COR-L47 (cell line): ENCODE measurements at regions not wholly inside any gene's neighbourhood (a gene's known extent, or its start where the extent isn't known, plus 50 kb on each side); places are given as distances from the start of the nearest gene placed in this dataset.
"Not testable (repeated sequence)": the region's sequence is repeated elsewhere in the genome, so short reads cannot be mapped to it uniquely, and the experiment has no call there.

Experiments used
- DNase-seq: peaks from one replicate; lab custom pipeline; 2025; lab: John Stamatoyannopoulos, UW

DNA sequence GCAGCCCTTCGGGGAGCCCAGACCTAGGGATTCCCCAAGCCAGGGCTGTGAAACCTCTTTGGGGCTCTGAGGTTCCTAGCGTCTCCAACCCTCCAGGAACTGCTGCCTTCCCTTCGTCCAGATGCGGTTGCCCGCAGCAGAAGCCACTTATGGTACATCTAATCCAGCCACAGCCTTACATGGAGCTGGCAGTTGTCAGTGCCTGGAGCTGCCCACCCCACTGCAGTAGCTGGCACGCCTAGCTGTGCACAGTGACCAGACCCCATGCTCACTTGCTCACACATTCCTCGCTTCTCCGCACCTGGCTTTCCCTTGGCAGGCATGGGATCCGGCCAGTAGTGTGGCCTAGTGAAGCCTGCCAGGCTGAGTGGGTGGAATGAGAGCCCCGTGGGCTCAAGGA, 547.6 kb downstream of the TBC1D32 start:
- no peak for DNase-seq

DNA sequence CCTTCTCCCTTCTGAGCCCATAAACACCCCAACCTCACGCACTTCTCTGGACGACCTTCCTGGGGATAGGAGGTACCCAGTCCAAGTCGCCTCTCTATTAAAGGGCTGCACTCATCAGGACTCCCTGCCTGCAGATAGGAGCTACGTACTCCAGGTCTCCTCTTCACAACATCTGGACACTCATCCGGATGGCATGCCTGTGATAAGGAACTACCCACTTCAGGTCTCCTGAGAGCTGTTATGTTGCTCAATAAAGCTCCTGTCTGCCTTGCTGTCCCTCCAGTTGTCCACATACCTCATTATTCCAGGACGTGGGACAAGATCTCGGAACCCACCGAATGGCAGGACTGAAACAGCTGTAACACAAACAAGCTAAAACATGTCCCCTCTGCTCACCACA, 548.0 kb downstream of the TBC1D32 start:
- DNase-seq, result no peak

DNA sequence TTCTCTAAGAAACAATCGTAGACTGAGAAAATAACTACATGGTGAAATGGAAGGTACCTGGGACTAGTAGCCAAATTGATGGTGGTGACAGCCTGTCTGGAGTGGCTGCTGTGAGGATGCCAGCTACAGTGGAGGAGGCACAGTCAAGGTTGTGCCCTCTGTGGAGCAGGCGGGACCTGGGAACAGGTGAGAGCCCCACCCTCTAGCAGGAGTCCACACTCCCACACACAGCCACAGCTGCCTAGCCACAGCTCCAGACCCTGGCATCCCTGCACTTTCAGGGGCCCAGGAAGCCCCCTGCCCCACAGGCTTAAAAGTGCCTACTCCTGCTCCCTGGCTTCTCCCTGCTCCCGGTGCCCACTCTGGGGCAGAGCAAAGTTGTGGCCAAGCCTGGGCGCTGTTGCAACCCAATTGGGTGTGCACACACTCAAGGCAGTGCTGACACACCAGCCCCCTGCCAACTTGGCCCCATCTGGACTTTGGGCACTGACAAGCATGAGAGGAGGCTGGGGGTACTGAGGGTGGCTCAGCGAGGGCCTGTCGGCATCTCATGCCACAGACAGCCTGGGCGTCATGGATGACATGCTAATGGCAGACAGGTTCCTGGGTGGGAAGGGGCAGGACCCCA, 548.7 kb downstream of the TBC1D32 start:
- no peak for DNase-seq

DNA sequence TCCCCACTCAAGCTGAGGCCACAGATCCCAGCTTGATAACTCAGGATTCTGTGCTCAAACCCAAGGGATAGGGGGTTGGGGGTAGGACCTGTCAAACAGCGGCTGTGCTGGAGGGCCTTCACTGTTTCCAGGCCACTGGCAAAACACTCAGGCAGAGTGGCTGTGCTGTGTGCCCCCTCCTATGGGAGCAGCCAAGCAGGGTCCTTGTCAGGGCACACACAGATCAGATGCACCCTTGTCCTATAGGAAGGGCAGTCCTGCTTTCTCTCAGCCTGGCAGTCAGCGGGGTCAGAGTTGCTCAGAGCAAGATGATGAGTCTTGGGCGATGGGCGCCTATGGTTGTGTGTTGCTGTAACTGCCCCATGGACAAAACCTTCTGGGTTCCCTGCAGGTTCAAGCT, 554.8 kb downstream of the TBC1D32 start:
- no peak for DNase-seq

DNA sequence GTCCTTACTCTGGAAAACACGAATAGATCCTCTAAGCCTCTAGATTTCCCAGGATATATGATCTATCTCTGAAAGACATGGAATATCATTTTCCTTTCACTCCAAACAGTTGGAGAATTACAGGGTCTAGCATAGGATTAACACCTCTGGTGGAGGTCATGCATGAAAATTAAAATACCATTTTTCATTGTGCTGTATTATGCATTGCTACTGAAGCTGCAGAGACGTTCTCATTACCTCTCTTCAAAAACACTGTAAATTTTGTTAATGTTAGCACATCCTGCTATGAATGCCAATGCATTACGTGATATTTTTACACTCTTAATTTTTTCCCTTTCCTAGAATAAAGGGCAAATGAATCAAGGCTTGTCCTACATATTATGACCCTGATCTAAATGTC, 558.6 kb downstream of the TBC1D32 start:
- DNase-seq, result no peak

DNA sequence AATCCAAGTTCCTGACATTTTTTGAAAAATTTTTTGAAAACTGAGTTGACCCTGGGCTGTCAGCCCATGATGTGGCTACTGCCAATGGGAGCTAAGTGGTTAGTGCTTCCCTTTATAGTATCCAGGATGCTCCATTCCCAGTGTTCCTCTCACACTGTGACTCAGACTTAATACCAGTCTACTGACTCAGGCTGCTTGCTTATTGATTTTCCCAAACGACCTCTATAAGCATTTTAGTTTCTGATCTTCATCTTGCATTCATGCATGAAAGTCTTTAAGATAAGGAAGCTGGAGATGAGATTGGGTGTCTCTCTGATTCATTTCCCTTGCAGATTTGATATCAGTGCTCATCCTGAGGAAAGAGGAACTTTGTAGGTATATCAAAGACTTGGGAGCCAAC, 560.0 kb downstream of the TBC1D32 start:
- DNase-seq, result no peak

DNA sequence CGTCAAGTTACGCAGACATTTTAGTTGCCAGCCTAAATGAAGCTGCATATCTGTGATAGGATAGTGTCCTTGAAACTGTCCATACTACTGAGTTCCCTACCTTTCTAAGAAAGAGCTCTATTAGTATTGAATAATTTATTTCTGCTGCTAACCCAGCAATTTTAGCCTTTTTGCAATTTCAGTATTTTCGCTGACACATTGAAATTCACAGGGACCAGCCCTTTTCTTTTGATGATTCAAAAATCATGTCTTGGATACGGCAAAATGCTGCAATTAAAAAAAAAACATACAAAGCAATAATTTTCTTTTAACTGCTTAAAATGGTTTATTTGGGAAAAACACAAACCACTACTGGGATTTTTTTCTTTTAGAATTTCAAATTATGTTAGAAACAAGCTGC, 563.3 kb downstream of the TBC1D32 start:
- no peak for DNase-seq

DNA sequence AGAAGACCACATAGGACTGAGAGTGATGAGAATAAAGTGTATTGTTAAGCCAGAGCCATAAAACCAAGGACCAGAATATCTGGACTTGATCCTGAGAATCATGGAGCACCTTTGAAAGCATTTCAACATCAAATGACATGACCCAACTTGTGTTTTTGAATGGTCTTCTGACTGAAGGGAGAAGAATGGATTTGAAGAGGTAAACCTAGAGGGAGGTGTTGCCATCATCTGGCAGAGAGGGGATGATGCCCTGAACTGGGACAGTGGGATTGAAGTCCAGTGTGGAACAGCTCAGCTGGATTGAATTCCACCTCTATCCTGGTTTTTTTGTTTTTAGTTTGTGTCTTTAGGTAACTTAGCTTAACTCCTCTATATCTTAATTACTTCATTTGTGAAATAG, 570.0 kb downstream of the TBC1D32 start:
- DNase-seq, result no peak

DNA sequence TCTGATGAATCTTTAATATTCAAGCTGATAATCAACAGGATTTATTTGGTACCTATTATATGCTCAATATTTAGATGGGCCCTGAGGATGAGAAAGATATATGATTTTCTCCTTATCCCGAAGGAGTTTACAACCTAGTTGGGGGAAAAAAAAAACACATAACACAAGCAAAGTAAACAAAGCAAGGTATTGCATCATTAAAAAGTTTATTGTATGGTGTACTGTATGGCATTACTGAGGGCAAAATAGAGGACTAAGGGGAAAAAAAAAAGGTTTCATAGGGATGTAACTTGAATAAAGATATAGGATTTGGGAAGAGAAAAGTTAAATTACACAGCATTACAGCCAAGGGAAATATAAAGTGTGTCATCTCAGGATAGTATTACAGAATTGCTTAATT, 574.7 kb downstream of the TBC1D32 start:
- DNase-seq, result no peak

DNA sequence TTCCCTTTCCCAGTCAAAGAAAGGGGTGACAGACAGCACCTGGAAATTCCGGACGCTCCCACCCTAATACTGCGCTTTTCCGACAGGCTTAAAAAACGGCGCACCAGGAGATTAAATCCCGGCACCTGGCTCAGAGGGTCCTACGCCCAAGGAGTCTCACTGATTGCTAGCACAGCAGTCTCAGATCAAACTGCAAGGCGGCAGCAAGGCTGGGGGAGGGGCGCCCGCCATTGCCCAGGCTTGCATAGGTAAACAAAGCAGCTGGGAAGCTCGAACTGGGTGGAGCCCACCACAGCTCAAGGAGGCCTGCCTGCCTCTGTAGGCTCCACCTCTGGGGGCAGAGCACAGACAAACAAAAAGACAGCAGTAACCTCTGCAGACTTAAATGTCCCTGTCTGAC, 585.7 kb downstream of the TBC1D32 start:
- not testable (repeated sequence) for DNase-seq

DNA sequence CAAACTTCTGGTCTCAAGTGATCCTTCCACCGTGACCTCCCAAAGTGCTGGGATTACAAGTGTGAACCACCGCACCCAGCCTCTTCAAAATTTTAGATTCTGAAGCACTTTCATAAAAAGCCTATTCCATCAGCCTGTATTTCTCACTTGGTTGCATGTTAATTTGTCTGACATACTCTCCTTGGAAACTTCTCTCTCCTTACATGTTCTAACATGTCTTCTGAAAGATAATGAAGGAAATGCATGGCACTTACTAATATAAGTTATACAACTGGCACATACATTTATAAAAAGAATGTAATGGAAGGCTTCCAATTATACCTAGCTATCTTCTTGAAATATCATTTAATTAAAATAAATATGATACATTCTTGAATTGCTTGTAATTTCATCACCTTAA, 597.5 kb downstream of the TBC1D32 start:
- DNase-seq, result no peak

DNA sequence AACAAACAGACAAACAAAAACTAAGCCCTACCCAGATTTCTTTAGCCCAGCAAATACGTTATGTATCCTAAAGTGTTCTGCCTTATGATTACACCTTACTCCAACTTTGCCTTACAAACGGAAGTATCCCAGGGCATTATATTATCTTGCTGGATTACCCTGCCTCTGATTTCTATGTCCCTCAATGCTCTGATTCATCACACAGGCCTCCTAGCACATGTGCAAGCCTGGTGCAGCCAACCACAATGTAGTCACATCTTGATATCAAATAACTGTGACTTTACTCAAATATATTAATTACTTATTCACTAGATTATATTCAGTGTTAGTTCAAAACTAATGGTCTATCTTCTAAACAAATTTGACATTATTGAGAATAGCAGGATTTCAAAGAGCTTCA, 598.6 kb downstream of the TBC1D32 start:
- DNase-seq, result no peak

DNA sequence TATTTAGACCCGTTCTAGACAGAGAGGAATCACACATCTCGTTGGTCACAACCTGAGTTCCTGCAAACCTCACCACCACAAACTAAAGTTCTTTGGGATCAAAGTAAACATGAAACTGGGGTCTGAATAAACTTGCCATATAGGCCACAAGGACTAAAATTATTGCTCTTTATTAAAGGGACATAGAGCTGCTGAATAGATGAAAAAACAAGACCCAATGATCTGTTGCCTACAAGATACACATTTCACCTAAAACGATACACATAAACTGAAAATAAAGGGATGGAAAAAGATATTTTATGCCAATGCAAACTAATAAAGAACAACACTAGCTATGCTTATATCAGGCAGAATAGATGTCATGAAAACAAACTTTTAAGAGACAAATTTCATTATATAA, 623.0 kb downstream of the TBC1D32 start:
- no peak for DNase-seq

DNA sequence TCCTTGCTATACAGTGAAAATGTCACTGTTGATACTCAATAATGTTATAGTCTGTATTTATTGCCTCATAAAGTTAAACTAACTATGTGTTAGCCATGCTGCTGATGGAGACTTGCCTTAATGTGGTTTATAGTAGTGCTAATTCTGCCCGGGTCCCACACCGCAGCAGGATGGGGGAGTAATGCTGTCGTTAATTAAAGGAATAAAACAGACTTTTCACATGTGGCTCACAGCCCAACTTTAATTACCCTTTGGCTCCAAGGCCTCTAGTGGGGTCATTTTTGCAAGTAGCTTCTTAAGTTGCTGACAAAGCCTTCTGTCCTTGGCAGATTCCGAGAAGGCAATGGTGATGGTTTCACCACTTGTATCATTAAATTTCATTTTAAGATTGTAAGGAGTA, 634.3 kb downstream of the TBC1D32 start:
- DNase-seq, result no peak

DNA sequence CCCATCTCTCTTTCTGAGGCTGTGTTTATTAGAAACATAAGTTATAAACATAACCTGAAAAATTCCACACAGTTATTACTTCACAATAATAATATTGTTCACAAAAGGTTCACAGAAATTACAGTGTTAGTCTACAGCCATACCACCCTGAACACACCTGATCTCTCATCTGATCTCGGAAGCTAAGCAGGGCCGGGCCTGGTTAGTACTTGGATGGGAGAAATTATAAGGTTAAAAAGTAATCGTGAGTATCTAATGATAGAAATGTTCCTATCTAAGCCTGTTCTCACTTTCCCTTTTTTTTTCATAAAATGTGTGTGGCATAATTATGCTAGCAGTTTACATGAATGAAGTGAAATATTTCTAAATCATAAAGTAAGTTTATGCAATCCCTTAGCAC, 647.8 kb downstream of the TBC1D32 start:
- no peak for DNase-seq

DNA sequence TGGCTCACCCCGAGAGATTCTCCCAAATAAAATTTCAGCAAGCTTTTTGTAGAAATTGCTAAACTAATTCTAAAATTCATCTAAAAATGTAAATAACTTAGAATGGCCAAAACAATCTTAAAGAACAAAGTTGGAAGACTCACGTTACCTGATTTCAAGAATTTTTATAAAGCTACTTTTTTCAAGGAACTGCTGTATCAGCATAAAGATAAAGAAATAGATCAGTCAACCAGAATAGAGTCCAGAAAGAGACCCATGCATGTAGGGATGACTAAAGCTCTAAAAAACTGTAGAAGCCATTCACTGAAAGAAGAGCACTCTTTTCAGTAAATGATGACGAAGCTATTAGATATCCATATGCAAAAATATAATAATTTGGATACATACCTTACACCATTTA, 652.1 kb downstream of the TBC1D32 start:
- DNase-seq, result no peak

DNA sequence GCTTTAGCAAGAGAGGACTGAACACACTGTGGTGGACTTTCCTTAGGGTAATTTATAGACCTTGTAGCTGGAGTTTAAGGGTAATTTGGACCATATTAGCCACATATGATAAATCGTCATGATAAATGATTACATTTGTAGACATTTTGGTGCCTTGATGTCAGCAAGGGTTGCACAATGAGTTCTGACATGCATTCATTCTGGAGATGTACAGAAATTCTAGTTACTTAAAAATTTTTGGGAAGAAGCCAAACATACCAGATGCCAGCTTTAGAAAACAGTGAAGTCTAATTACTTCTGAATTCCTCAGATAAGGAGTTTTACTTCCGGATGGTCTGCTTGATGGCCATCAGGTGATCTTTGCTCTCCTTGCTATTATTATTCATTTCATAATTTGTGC, 653.1 kb downstream of the TBC1D32 start:
- DNase-seq, result no peak

DNA sequence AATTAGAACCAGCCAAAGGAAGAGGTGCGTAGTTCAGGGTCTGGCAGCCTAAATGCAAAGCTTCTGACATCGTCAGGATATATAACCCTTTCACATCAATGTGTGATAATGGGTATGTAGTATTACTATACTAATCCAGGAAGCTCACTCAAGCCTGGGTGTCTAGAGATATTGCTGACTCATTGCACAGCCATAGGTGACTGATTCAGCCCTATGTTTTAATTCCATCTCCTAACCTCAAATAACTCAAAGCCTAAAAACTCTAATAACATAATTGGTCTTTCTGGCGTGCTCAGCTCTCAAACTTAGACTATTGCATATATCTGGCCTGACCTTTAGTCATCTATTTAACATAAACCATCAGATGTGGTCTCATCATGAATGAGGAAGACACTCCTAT, 658.4 kb downstream of the TBC1D32 start:
- no peak for DNase-seq

DNA sequence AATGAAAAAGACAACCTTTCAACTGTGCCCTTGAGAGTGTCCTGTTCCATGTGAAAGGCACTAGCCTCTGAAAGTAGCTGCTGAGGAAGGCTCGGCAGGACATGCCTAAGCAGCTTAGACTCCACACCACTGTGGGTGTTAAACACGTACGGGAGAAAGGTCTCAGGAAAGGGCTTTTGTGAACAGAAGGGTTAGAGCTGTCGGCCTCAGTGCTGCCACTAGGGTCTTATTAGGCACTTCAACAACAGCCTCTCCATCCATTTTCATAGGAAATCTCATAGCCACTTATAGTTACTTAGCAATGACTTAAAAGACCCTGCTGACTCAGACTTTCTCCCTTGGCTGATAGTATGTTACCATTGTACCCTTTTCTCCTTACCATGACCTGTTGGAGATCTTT, 662.8 kb downstream of the TBC1D32 start:
- no peak for DNase-seq

DNA sequence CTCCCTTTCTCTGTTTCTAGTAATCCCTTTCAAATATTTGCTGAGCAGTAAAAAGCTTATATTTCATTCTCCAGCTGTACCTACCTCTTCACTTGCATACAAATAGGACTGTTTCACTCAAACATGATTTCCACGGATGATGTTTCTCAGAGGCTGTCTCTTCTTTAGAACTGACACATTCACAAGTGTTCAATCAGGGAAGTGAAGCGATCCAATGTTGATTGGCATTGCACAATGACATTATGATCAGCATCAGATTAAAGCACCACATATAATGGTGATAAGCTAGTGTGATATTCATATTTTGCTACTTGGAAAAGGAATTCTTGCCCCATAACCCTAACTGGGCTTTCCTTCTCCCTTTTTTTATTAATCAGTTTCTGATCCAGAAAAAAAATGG, 681.8 kb downstream of the TBC1D32 start:
- DNase-seq, result no peak

DNA sequence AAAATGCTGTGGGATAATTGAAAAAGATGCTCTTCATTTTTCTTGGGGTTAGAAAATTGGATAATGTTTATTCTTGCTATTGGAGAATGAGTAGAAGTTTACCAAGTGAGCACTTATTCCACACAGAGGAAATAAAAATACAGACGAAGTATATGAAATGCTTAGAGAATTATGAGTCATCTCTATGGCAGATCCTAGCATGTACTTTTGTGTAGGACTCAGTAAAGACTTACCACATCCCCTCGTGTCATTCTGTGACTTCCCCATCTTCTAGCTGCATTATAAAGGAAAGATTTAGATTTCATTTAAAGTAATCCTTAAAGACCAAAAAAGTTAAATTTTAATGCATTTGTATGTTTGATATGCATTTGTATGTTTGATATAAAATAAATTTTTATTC, 685.6 kb downstream of the TBC1D32 start:
- no peak for DNase-seq

DNA sequence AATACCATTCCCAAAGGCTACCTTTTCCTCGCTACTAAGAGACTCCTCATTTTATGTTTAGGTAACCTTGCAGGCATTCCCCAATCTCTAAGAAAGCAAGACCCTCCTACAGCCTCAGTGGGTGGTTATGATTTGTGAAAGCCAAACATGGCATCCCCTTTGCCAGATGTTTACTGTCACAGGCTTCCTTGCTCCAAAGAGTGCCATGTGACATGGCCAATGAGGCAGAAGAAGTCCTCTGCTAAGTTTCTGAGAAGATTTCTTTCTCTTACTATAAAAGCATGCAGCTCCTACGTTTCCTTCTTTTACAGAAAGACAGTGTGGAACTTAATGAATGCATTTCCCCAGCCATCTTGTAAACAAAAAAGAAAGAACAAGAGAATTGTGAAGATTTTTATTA, 688.2 kb downstream of the TBC1D32 start:
- no peak for DNase-seq

DNA sequence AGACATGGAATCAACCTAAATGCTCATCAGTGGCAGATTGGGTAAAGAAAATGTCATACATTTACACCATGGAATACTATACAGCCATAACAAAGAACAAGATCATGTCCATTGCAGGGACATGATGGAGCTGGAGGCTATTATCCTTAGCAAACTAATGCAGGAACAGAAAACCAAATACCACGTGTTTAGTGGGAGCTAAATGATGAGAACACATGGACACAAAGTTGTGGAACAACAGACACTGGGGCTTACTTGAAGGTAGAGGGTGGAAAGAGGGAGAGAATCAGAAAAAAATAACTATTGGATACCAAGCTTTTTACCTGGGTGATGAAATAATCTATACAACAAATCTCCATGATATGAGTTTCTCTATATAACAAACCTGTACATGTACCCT, 701.3 kb downstream of the TBC1D32 start:
- DNase-seq, result no peak

DNA sequence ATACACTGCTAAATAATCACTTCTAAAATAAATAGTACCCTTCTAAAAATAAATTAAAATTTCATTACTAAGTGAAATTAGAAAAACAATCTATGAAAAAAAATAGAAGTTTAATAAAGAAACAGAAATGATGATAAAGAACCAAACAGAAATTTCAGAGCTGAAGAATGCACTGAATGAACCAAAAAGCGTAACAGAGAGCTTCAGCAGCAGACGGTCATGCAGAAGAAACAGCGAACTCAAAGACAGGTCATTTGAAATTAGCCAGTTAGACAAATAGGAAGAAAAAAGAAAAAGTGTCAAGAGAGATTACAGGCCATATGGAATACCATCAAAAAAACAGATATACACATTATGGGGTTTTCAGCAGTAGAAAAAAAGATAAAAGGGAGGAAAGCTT, 706.7 kb downstream of the TBC1D32 start:
- DNase-seq, result no peak

DNA sequence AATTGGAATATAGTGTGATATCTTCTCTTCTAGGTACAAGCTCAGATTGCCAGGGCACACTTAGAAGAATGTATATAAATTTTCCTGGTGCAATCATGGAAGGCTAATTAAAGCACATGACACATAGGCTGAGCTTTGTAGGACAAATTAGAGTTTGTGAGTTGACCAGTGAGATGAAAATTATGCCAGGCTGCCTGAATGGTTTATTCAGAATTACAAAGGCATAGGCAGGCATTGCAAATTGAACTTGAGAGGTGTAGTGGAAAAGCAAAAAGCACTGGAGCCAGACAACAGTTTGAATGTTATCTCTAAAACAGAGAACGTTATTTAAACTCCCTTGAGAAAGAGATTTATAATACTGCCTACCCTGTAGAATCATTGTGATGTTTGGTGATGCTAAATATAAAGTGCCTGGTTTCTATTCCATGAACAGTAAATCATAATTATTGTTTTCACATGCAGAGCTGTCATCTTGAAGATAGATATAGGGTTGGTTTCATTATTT, 712.1 kb downstream of the TBC1D32 start:
- no peak for DNase-seq
